ENCODE measurements at regions not wholly inside any gene's neighbourhood (a gene's known extent, or its start where the extent isn't known, plus 50 kb on each side); places are given as distances from the start of the nearest gene placed in this dataset.
"Not testable (repeated sequence)": the region's sequence is repeated elsewhere in the genome, so short reads cannot be mapped to it uniquely, and the experiment has no call there.

- WGBS: 66% methylated on average over 3 of the region's 3 CpGs
- H3K27ac ChIP-seq: no peak overlapping the region
- H3K4me3 ChIP-seq: no peak overlapping the region
- no peak for DNase-seq (ENCODE audit: low spot score)
- H3K36me3 ChIP-seq: no peaks in the 10 kb centered on the region
- H3K4me1 ChIP-seq (replicated peaks): no peaks in the 10 kb centered on the region
- no peaks in the 10 kb centered on the region for H3K9me3 ChIP-seq
- intact Hi-C loops (cut with DNase I): no loop called here
- TF ChIP-seq, protein P1, sequence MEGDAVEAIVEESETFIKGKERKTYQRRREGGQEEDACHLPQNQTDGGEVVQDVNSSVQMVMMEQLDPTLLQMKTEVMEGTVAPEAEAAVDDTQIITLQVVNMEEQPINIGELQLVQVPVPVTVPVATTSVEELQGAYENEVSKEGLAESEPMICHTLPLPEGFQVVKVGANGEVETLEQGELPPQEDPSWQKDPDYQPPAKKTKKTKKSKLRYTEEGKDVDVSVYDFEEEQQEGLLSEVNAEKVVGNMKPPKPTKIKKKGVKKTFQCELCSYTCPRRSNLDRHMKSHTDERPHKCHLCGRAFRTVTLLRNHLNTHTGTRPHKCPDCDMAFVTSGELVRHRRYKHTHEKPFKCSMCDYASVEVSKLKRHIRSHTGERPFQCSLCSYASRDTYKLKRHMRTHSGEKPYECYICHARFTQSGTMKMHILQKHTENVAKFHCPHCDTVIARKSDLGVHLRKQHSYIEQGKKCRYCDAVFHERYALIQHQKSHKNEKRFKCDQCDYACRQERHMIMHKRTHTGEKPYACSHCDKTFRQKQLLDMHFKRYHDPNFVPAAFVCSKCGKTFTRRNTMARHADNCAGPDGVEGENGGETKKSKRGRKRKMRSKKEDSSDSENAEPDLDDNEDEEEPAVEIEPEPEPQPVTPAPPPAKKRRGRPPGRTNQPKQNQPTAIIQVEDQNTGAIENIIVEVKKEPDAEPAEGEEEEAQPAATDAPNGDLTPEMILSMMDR (IDR thresholded peaks at IDR 0.05): no peak
- TF ChIP-seq POLR2A (IDR thresholded peaks at IDR 0.05) (no peak), POLR2AphosphoS5 (IDR thresholded peaks at IDR 0.05) (no peak)
- H3K27me3 ChIP-seq (replicated peaks; ENCODE audit: insufficient read depth): no peaks in the 10 kb centered on the region
Measured at GRCh38 chr9:29625931-29626330, 2052.7 kb upstream of the C9orf72 start.

DNA sequence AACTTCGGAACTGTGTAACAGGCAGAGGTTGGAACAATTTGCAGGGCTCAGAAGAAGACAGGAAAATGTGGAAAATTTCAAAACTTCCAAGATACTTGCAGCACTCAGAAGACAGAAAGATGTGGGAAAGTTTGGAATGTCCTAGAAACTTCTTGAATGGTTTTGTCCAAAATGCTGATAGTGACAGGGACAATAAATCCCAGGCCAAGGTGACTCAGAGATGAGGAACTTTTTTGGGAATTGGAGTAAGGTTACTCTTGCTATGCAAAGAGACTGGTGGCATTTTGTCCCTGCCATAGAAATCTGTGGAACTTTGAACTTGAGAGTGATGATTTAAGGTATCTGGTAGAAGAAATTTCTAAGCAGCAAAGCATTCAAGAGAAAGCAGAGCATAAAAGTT is 2055.6 kb upstream of the C9orf72 start:
- H3K27ac ChIP-seq; H3K4me3 ChIP-seq; H3K4me1 ChIP-seq (replicated peaks); DNase-seq (ENCODE audit: low spot score); intact Hi-C loops (cut with DNase I); H3K9me3 ChIP-seq; H3K36me3 ChIP-seq; H3K27me3 ChIP-seq (replicated peaks; ENCODE audit: insufficient read depth): not testable (repeated sequence)
- 93% methylated on average over 1 of the region's 1 CpG for WGBS

- intact Hi-C loops (cut with DNase I): no loop called here
- no peak for DNase-seq (ENCODE audit: low spot score)
- WGBS: 18% methylated on average over 3 of the region's 3 CpGs
- Histone ChIP-seq H3K36me3 (no peaks in the 10 kb centered on the region), H3K27ac (no peak overlapping the region), H3K4me1 (replicated peaks) (no peaks in the 10 kb centered on the region), H3K27me3 (replicated peaks; ENCODE audit: insufficient read depth) (no peaks in the 10 kb centered on the region), H3K9me3 (no peaks in the 10 kb centered on the region), H3K4me3 (no peak overlapping the region)
- TF ChIP-seq POLR2AphosphoS5 (IDR thresholded peaks at IDR 0.05) (no peak), POLR2A (IDR thresholded peaks at IDR 0.05) (no peak)
- TF ChIP-seq, protein P1 (IDR thresholded peaks at IDR 0.05): no peak
Measured at GRCh38 chr9:29637471-29638237, 2064.4 kb upstream of the C9orf72 start.

DNA sequence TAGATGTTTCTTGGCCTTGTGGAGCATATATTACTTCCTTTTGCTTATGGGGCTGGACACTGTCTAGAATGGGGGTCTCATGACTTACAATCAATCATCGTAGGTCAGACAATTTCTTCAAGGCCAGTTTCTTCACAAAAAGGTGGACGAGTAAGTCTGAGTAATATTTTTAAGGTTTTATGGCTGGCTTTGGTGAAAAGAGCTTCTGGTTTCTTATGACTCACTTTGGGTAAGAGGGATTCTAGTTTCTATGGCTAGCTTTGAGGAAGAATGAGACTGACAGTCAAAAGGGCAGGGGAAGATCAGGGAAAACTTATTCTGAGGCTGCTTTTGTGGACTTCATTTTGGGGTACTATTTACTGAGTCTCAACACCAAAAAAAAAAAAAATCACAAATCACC is 2067.2 kb upstream of the C9orf72 start:
- Histone ChIP-seq H3K27ac (no peak overlapping the region), H3K9me3 (no peaks in the 10 kb centered on the region), H3K36me3 (no peaks in the 10 kb centered on the region), H3K4me1 (replicated peaks) (no peaks in the 10 kb centered on the region), H3K27me3 (replicated peaks; ENCODE audit: insufficient read depth) (no peaks in the 10 kb centered on the region), H3K4me3 (no peak overlapping the region)
- intact Hi-C loops (cut with DNase I): no loop called here
- DNase-seq (ENCODE audit: low spot score): no peak
- TF ChIP-seq, protein P1 (IDR thresholded peaks at IDR 0.05): no peak
- TF ChIP-seq POLR2A (IDR thresholded peaks at IDR 0.05) (no peak), POLR2AphosphoS5 (IDR thresholded peaks at IDR 0.05) (no peak)
- WGBS: 83% methylated on average over 2 of the region's 2 CpGs

GRCh38 chr9:29644514-29644913 is 2071.2 kb upstream of the C9orf72 start:
- no peak for DNase-seq (ENCODE audit: low spot score)
- H3K36me3 ChIP-seq: no peaks in the 10 kb centered on the region
- no peaks in the 10 kb centered on the region for H3K4me1 ChIP-seq (replicated peaks)
- TF ChIP-seq, protein P1 (IDR thresholded peaks at IDR 0.05): no peak
- TF ChIP-seq POLR2AphosphoS5 (IDR thresholded peaks at IDR 0.05): no peak
- no peak for TF ChIP-seq POLR2A (IDR thresholded peaks at IDR 0.05)
- no peak overlapping the region for H3K27ac ChIP-seq
- no peak overlapping the region for H3K4me3 ChIP-seq
- H3K9me3 ChIP-seq: no peaks in the 10 kb centered on the region
- H3K27me3 ChIP-seq (replicated peaks; ENCODE audit: insufficient read depth): no peaks in the 10 kb centered on the region
- intact Hi-C loops (cut with DNase I): no loop called here

Data from prostate gland (tissue), 2 donors.